Neural cell (in vitro differentiated cells): ENCODE measurements at regions not wholly inside any gene's neighbourhood (a gene's known extent, or its start where the extent isn't known, plus 50 kb on each side); places are given as distances from the start of the nearest gene placed in this dataset.

Source experiments
- H2AFZ ChIP-seq: fragments of 200-600, 300-800 bp; sonication (generic), shearing (Covaris generic); 2 replicates; pipeline ENCODE4 v1.6.0; 2014; ENCODE audit warnings: low read depth, mild to moderate bottlenecking, antibody characterized with exemption, low read length, moderate library complexity
- H3F3A ChIP-seq: fragments of 200-600 bp; shearing (Covaris generic); 2 replicates; pipeline ENCODE4 v1.6.1; 2016; ENCODE audit warnings: mild to moderate bottlenecking, moderate library complexity, mixed read lengths, antibody characterized with exemption, low read length; ENCODE audit not compliant: insufficient read depth, poor library complexity, severe bottlenecking
- H3K27ac ChIP-seq: fragments of 200-600, 300-800 bp; sonication (generic), shearing (Covaris generic); 2 replicates; pipeline ENCODE4 v1.5.1; 2014; ENCODE audit warnings: mild to moderate bottlenecking, low read length, moderate library complexity
- H3K27me3 ChIP-seq: fragments of 300-800, 200-600 bp; sonication (generic), shearing (Covaris generic); 2 replicates; pipeline ENCODE4 v1.6.0; 2014; ENCODE audit warnings: mild to moderate bottlenecking, low read depth, low read length, moderate library complexity; ENCODE audit not compliant: insufficient read depth
- H3K36me3 ChIP-seq: fragments of 300-800, 200-600 bp; sonication (generic), shearing (Covaris generic); 2 replicates; pipeline ENCODE4 v1.5.1; 2014; ENCODE audit warnings: mild to moderate bottlenecking, antibody characterized with exemption, low read length, moderate library complexity; ENCODE audit not compliant: insufficient read depth
- H3K4me2 ChIP-seq: fragments of 300-800, 200-600 bp; sonication (generic), shearing (Covaris generic); 2 replicates; pipeline ENCODE4 v1.6.0; 2014; ENCODE audit warnings: mild to moderate bottlenecking, low read length
- H3K4me3 ChIP-seq: fragments of 300-800, 200-600 bp; sonication (generic), shearing (Covaris generic); 2 replicates; pipeline ENCODE4 v1.5.1; 2014; ENCODE audit warnings: mild to moderate bottlenecking, low read length, moderate library complexity
- H3K79me2 ChIP-seq: fragments of 200-600 bp; shearing (Covaris generic); replicated peaks from 2 replicates; pipeline ENCODE4 v1.6.0; 2014; ENCODE audit warnings: mild to moderate bottlenecking, low read length, moderate library complexity; ENCODE audit not compliant: insufficient read depth
- H3K9ac ChIP-seq: fragments of 300-800, 200-600 bp; sonication (generic), shearing (Covaris generic); 2 replicates; pipeline ENCODE4 v1.6.1; 2016; ENCODE audit warnings: mild to moderate bottlenecking, low read length, mixed read lengths
- H3K9me2 ChIP-seq: fragments of 200-600 bp; shearing (Covaris generic); 2 replicates; pipeline ENCODE4 v1.6.1; 2016; ENCODE audit warnings: mild to moderate bottlenecking, low read length, mixed read lengths; ENCODE audit not compliant: insufficient read depth
- H3K9me3 ChIP-seq: fragments of 200-600, 300-800 bp; sonication (generic), shearing (Covaris generic); 2 replicates; pipeline ENCODE4 v1.6.1; 2016; ENCODE audit warnings: mild to moderate bottlenecking, mixed run types, low read length, moderate library complexity, mixed read lengths
- H4K20me1 ChIP-seq: fragments of 200-600 bp; shearing (Covaris generic); 2 replicates; pipeline ENCODE4 v1.6.1; 2016; ENCODE audit warnings: mild to moderate bottlenecking, mixed run types; ENCODE audit not compliant: insufficient read depth
- CTCF ChIP-seq: fragments of 450-650 bp; IDR thresholded peaks from 2 replicates; pipeline ENCODE4 v1.5.1; 2014; ENCODE audit warnings: antibody characterized with exemption, mild to moderate bottlenecking, moderate library complexity; ENCODE audit not compliant: poor library complexity, severe bottlenecking
- EP300 ChIP-seq: fragments of 450-650 bp; conservative IDR thresholded peaks from 2 replicates; pipeline ENCODE4 v1.6.1; 2014; ENCODE audit warnings: antibody characterized with exemption, mild to moderate bottlenecking, moderate library complexity; ENCODE audit not compliant: poor library complexity, severe bottlenecking
- EZH2 ChIP-seq: fragments of 200-600, 300-800 bp; shearing (Covaris generic), sonication (generic); IDR thresholded peaks from 2 replicates; pipeline ENCODE4 v1.6.1; 2014; ENCODE audit warnings: antibody characterized with exemption, low read length, borderline replicate concordance, mild to moderate bottlenecking; ENCODE audit not compliant: insufficient read depth, poor library complexity, severe bottlenecking
- MXI1 ChIP-seq: fragments of 450-650 bp; conservative IDR thresholded peaks from 2 replicates; pipeline ENCODE4 v1.6.1; 2014; ENCODE audit warnings: antibody characterized with exemption, mild to moderate bottlenecking; ENCODE audit not compliant: poor library complexity, severe bottlenecking
- POLR2AphosphoS5 ChIP-seq: IDR thresholded peaks from 2 replicates; pipeline ENCODE4 v1.6.1; 2012
- RAD21 ChIP-seq: fragments of 450-650 bp; conservative IDR thresholded peaks from 2 replicates; pipeline ENCODE4 v1.6.1; 2014; ENCODE audit warnings: antibody characterized with exemption, mild to moderate bottlenecking, moderate library complexity
- REST ChIP-seq: IDR thresholded peaks from 2 replicates; pipeline ENCODE4 v1.6.1; 2012; ENCODE audit warnings: borderline replicate concordance
- SMC3 ChIP-seq: fragments of 450-650 bp; conservative IDR thresholded peaks from 2 replicates; pipeline ENCODE4 v1.6.1; 2014; ENCODE audit warnings: antibody characterized with exemption, mild to moderate bottlenecking, moderate library complexity; ENCODE audit not compliant: poor library complexity
- TAF1 ChIP-seq: IDR thresholded peaks from 2 replicates; pipeline ENCODE4 v1.6.1; 2012; ENCODE audit warnings: low read depth

GRCh38 chr10:111200505-111201186 lies 123.8 kb downstream of the ADRA2A start:
- Histone ChIP-seq H3K4me3 (no peak overlapping the region), H3K36me3 (no peaks in the 10 kb centered on the region), H3K9me2 (no peaks in the 10 kb centered on the region), H3K27me3 (no peaks in the 10 kb centered on the region), H4K20me1 (no peaks in the 10 kb centered on the region), H3K9ac (no peak overlapping the region), H3K27ac (no peak overlapping the region), H3F3A (no peaks in the 10 kb centered on the region), H3K79me2 (no peaks in the 10 kb centered on the region), H3K4me2 (no peak overlapping the region), H2AFZ (no peak overlapping the region), H3K9me3 (no peaks in the 10 kb centered on the region)
- no peak for TF ChIP-seq RAD21
- TF ChIP-seq EZH2: no peak
- no peak for TF ChIP-seq POLR2AphosphoS5
- TF ChIP-seq EP300: no peak
- TF ChIP-seq CTCF: no peak
- no peak for TF ChIP-seq REST
- no peak for TF ChIP-seq SMC3
- TF ChIP-seq TAF1: no peak
- no peak for TF ChIP-seq MXI1

GRCh38 chr10:111203615-111204014 lies 126.8 kb downstream of the ADRA2A start:
- no peak overlapping the region for H3K27ac ChIP-seq
- no peak overlapping the region for H3K4me2 ChIP-seq
- no peak overlapping the region for H3K4me3 ChIP-seq
- no peaks in the 10 kb centered on the region for H4K20me1 ChIP-seq
- no peak for TF ChIP-seq CTCF
- no peak for TF ChIP-seq EP300
- no peak for TF ChIP-seq SMC3
- no peak for TF ChIP-seq TAF1
- no peak for TF ChIP-seq REST
- no peak for TF ChIP-seq EZH2
- TF ChIP-seq RAD21: no peak
- no peak for TF ChIP-seq POLR2AphosphoS5
- TF ChIP-seq MXI1: no peak
- H3K36me3 ChIP-seq: no peaks in the 10 kb centered on the region
- no peaks in the 10 kb centered on the region for H3K9me2 ChIP-seq
- no peaks in the 10 kb centered on the region for H3K79me2 ChIP-seq
- no peak overlapping the region for H3K9ac ChIP-seq
- H2AFZ ChIP-seq: no peak overlapping the region
- no peaks in the 10 kb centered on the region for H3F3A ChIP-seq
- no peaks in the 10 kb centered on the region for H3K9me3 ChIP-seq
- no peaks in the 10 kb centered on the region for H3K27me3 ChIP-seq
